HEK293 (cell line): ENCODE measurements at regions not wholly inside any gene's neighbourhood (a gene's known extent, or its start where the extent isn't known, plus 50 kb on each side); places are given as distances from the start of the nearest gene placed in this dataset.

Experiments used
- SP2 ChIP-seq: fragments of 450-650 bp; formaldehyde crosslinking; IDR thresholded peaks from 2 replicates; pipeline ENCODE4 v1.5.1; 2016; ENCODE audit warnings: missing biosample characterization, missing genetic modification characterization
- ZFP3 ChIP-seq: fragments of 450-650 bp; formaldehyde crosslinking; IDR thresholded peaks from 2 replicates; pipeline ENCODE4 v1.5.1; 2016; ENCODE audit warnings: low read depth, missing biosample characterization, missing genetic modification characterization
- ZNF114 ChIP-seq: fragments of 450-650 bp; formaldehyde crosslinking; IDR thresholded peaks from 2 replicates; pipeline ENCODE4 v1.5.0; 2017; ENCODE audit warnings: missing biosample characterization, missing genetic modification characterization
- ZNF664 ChIP-seq: fragments of 450-650 bp; formaldehyde crosslinking; IDR thresholded peaks from 2 replicates; pipeline ENCODE4 v1.5.1; 2016; ENCODE audit warnings: missing biosample characterization, missing genetic modification characterization
- TF ChIP-seq, protein P1 (sequence below): fragments of 450-650 bp; formaldehyde crosslinking; IDR thresholded peaks from 2 replicates; pipeline ENCODE4 v1.5.1; 2016; ENCODE audit warnings: missing biosample characterization, missing genetic modification characterization

DNA sequence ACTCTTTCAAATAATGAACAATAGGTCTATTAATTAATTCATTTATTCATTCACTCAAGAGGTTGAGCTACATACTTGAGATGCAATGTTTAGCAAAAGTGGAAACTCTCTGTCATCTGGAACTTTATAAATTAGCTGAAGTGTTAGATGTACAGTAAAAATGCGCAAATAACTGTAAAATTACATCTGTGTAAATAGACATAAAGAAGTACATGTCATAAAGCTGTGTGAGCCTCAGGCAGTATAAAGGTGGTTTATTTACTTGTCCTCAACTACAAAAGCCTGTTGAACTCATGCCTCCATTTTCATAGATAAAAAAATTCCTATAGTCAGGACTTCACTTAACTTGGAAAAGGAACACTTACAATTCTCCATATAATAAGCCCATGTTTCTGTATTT lies 343.1 kb downstream of the CDH11 start:
- TF ChIP-seq, protein P1, sequence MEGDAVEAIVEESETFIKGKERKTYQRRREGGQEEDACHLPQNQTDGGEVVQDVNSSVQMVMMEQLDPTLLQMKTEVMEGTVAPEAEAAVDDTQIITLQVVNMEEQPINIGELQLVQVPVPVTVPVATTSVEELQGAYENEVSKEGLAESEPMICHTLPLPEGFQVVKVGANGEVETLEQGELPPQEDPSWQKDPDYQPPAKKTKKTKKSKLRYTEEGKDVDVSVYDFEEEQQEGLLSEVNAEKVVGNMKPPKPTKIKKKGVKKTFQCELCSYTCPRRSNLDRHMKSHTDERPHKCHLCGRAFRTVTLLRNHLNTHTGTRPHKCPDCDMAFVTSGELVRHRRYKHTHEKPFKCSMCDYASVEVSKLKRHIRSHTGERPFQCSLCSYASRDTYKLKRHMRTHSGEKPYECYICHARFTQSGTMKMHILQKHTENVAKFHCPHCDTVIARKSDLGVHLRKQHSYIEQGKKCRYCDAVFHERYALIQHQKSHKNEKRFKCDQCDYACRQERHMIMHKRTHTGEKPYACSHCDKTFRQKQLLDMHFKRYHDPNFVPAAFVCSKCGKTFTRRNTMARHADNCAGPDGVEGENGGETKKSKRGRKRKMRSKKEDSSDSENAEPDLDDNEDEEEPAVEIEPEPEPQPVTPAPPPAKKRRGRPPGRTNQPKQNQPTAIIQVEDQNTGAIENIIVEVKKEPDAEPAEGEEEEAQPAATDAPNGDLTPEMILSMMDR (tag by site-specific recombination), result no peak
- TF ChIP-seq SP2 (tag by site-specific recombination) (no peak), ZNF114 (tag by site-specific recombination) (no peak), ZNF664 (tag by site-specific recombination) (no peak), ZFP3 (tag by site-specific recombination) (no peak)
